ENCODE measurements at regions not wholly inside any gene's neighbourhood (a gene's known extent, or its start where the extent isn't known, plus 50 kb on each side); places are given as distances from the start of the nearest gene placed in this dataset.

GRCh38 chr18:68448736-68449135 lies 266.2 kb downstream of the TMX3 start:
- peak; percentile 69 for DNase-seq (ENCODE audit: low read depth)
- H3K4me3 ChIP-seq (ENCODE audit: low read depth, low read length): no peak overlapping the region
- no peak for TF ChIP-seq CTCF (IDR thresholded peaks at IDR 0.05; ENCODE audit: insufficient read depth, low read length)

GRCh38 chr18:68447286-68447685 lies 267.6 kb downstream of the TMX3 start:
- H3K4me3 ChIP-seq (ENCODE audit: low read depth, low read length): no peak overlapping the region
- DNase-seq (ENCODE audit: low read depth): no peak
- TF ChIP-seq CTCF (IDR thresholded peaks at IDR 0.05; ENCODE audit: insufficient read depth, low read length): no peak

GRCh38 chr18:68445668-68446426 lies 269.1 kb downstream of the TMX3 start:
- no peak for TF ChIP-seq CTCF (IDR thresholded peaks at IDR 0.05; ENCODE audit: insufficient read depth, low read length)
- H3K4me3 ChIP-seq (ENCODE audit: low read depth, low read length): no peak overlapping the region
- DNase-seq (ENCODE audit: low read depth): no peak

- DNase-seq (ENCODE audit: low read depth): no peak
- H3K4me3 ChIP-seq (ENCODE audit: low read depth, low read length): no peak overlapping the region
- TF ChIP-seq CTCF (IDR thresholded peaks at IDR 0.05; ENCODE audit: insufficient read depth, low read length): no peak
These were observed 269.8 kb downstream of the TMX3 start for GRCh38 chr18:68445136-68445535.

- no peak overlapping the region for H3K4me3 ChIP-seq (ENCODE audit: low read depth, low read length)
- DNase-seq (ENCODE audit: low read depth): no peak
- no peak for TF ChIP-seq CTCF (IDR thresholded peaks at IDR 0.05; ENCODE audit: insufficient read depth, low read length)
These were observed 273.7 kb downstream of the TMX3 start for GRCh38 chr18:68441241-68441640.

- no peak overlapping the region for H3K4me3 ChIP-seq (ENCODE audit: low read depth, low read length)
- DNase-seq (ENCODE audit: low read depth): no peak
- no peak for TF ChIP-seq CTCF (IDR thresholded peaks at IDR 0.05; ENCODE audit: insufficient read depth, low read length)
These were observed 274.5 kb downstream of the TMX3 start for GRCh38 chr18:68440433-68440832.

GRCh38 chr18:68439642-68440041 lies 275.3 kb downstream of the TMX3 start:
- no peak for TF ChIP-seq CTCF (IDR thresholded peaks at IDR 0.05; ENCODE audit: insufficient read depth, low read length)
- no peak overlapping the region for H3K4me3 ChIP-seq (ENCODE audit: low read depth, low read length)
- no peak for DNase-seq (ENCODE audit: low read depth)
